IPS-20b (cell line): ENCODE measurements at regions not wholly inside any gene's neighbourhood (a gene's known extent, or its start where the extent isn't known, plus 50 kb on each side); places are given as distances from the start of the nearest gene placed in this dataset.
"Not testable (repeated sequence)": the region's sequence is repeated elsewhere in the genome, so short reads cannot be mapped to it uniquely, and the experiment has no call there.

ENCODE experiments used
- H3K27ac ChIP-seq: one replicate; pipeline ENCODE4 v1.5.1; 2013; ENCODE audit warnings: low read length
- H3K27me3 ChIP-seq: 2 replicates; pipeline ENCODE4 v1.6.1; 2013; ENCODE audit warnings: mild to moderate bottlenecking, low read length, inconsistent platforms; ENCODE audit not compliant: insufficient read depth
- H3K36me3 ChIP-seq: 2 replicates; pipeline ENCODE4 v1.6.1; 2013; ENCODE audit warnings: low read depth, mild to moderate bottlenecking, inconsistent platforms, low read length, moderate library complexity; ENCODE audit not compliant: insufficient read depth
- H3K4me1 ChIP-seq: 2 replicates; pipeline ENCODE4 v1.6.1; 2013; ENCODE audit warnings: mild to moderate bottlenecking, control low read depth, inconsistent platforms, low read length, moderate library complexity; ENCODE audit not compliant: insufficient read depth
- H3K4me3 ChIP-seq: 2 replicates; pipeline ENCODE4 v1.5.1; 2013; ENCODE audit warnings: mild to moderate bottlenecking, low read length, inconsistent platforms
- H3K9ac ChIP-seq: 2 replicates; pipeline ENCODE4 v1.6.1; 2013; ENCODE audit warnings: low read depth, mild to moderate bottlenecking, inconsistent platforms, low read length, moderate library complexity
- H3K9me3 ChIP-seq: 2 replicates; pipeline ENCODE4 v1.6.1; 2013; ENCODE audit warnings: mild to moderate bottlenecking, low read depth, low read length, inconsistent platforms; ENCODE audit not compliant: insufficient read depth

GRCh38 chr10:81213370-81213769 lies 661.6 kb upstream of the NRG3 start:
- Histone ChIP-seq H3K4me1 (no peaks in the 10 kb centered on the region), H3K36me3 (no peaks in the 10 kb centered on the region), H3K27ac (no peak overlapping the region), H3K4me3 (no peak overlapping the region), H3K27me3 (no peaks in the 10 kb centered on the region), H3K9ac (no peak overlapping the region), H3K9me3 (no peaks in the 10 kb centered on the region)

GRCh38 chr10:81215498-81215897 lies 659.5 kb upstream of the NRG3 start:
- Histone ChIP-seq H3K36me3 (no peaks in the 10 kb centered on the region), H3K27ac (no peak overlapping the region), H3K9ac (no peak overlapping the region), H3K27me3 (no peaks in the 10 kb centered on the region), H3K4me1 (no peaks in the 10 kb centered on the region), H3K9me3 (no peaks in the 10 kb centered on the region), H3K4me3 (no peak overlapping the region)

- H3K27ac ChIP-seq: no peak overlapping the region
- no peaks in the 10 kb centered on the region for H3K4me1 ChIP-seq
- H3K27me3 ChIP-seq: no peaks in the 10 kb centered on the region
These were observed 658.0 kb upstream of the NRG3 start for GRCh38 chr10:81216949-81217348.

GRCh38 chr10:81218307-81218706 lies 656.7 kb upstream of the NRG3 start:
- Histone ChIP-seq H3K4me3 (no peak overlapping the region), H3K4me1 (no peaks in the 10 kb centered on the region), H3K9ac (no peak overlapping the region), H3K36me3 (no peaks in the 10 kb centered on the region), H3K27me3 (no peaks in the 10 kb centered on the region), H3K27ac (no peak overlapping the region), H3K9me3 (no peaks in the 10 kb centered on the region)

More at GRCh38 chr10:81216949-81217348, 658.0 kb upstream of the NRG3 start:
- Histone ChIP-seq H3K9ac (no peak overlapping the region), H3K4me3 (no peak overlapping the region), H3K9me3 (no peaks in the 10 kb centered on the region), H3K36me3 (no peaks in the 10 kb centered on the region)

GRCh38 chr10:81219758-81220157 lies 655.2 kb upstream of the NRG3 start:
- no peaks in the 10 kb centered on the region for H3K9me3 ChIP-seq
- no peaks in the 10 kb centered on the region for H3K27me3 ChIP-seq
- no peaks in the 10 kb centered on the region for H3K4me1 ChIP-seq
- H3K27ac ChIP-seq: no peak overlapping the region
- H3K36me3 ChIP-seq: no peaks in the 10 kb centered on the region
- no peak overlapping the region for H3K4me3 ChIP-seq
- H3K9ac ChIP-seq: no peak overlapping the region

GRCh38 chr10:81248886-81249285 lies 626.1 kb upstream of the NRG3 start:
- no peaks in the 10 kb centered on the region for H3K9me3 ChIP-seq
- no peak overlapping the region for H3K27ac ChIP-seq

GRCh38 chr10:81251457-81252115 lies 623.4 kb upstream of the NRG3 start:
- Histone ChIP-seq H3K27ac (peak overlapping the region; percentile 59), H3K36me3 (no peaks in the 10 kb centered on the region), H3K4me3 (peak overlapping the region; percentile 47; the same call in 1 of the 2 replicates), H3K4me1 (peaks cover 13% of the 10 kb centered on the region; the same call in 1 of the 2 replicates), H3K27me3 (no peaks in the 10 kb centered on the region), H3K9me3 (no peaks in the 10 kb centered on the region), H3K9ac (peak overlapping the region; percentile 50)

More at GRCh38 chr10:81248886-81249285, 626.1 kb upstream of the NRG3 start:
- no peak overlapping the region for H3K9ac ChIP-seq
- no peaks in the 10 kb centered on the region for H3K27me3 ChIP-seq
- no peaks in the 10 kb centered on the region for H3K36me3 ChIP-seq
- no peak overlapping the region for H3K4me3 ChIP-seq
- H3K4me1 ChIP-seq: peaks cover 13% of the 10 kb centered on the region; the same call in 1 of the 2 replicates

- H3K9me3 ChIP-seq, H3K36me3 ChIP-seq, H3K4me3 ChIP-seq, H3K27ac ChIP-seq, H3K4me1 ChIP-seq, H3K9ac ChIP-seq, H3K27me3 ChIP-seq: not testable (repeated sequence)
These were observed 610.0 kb upstream of the NRG3 start for GRCh38 chr10:81264991-81265390.

- H3K36me3 ChIP-seq: no peaks in the 10 kb centered on the region
- H3K4me3 ChIP-seq: no peak overlapping the region
- no peak overlapping the region for H3K9ac ChIP-seq
- H3K27me3 ChIP-seq: no peaks in the 10 kb centered on the region
- H3K27ac ChIP-seq: no peak overlapping the region
- no peaks in the 10 kb centered on the region for H3K4me1 ChIP-seq
- H3K9me3 ChIP-seq: peaks cover 3% of the 10 kb centered on the region; the same call in 1 of the 2 replicates
These were observed 604.9 kb upstream of the NRG3 start for GRCh38 chr10:81270051-81270450.

- Histone ChIP-seq H3K4me1 (0 out of 2 replicates have a peak, but pooled peaks cover 3% of the 10 kb centered on the region), H3K27ac (no peak overlapping the region), H3K27me3 (no peaks in the 10 kb centered on the region), H3K36me3 (no peaks in the 10 kb centered on the region), H3K9ac (no peak overlapping the region), H3K4me3 (no peak overlapping the region), H3K9me3 (no peaks in the 10 kb centered on the region)
These were observed 594.2 kb upstream of the NRG3 start for GRCh38 chr10:81280497-81281479.

GRCh38 chr10:81288544-81288943 lies 586.5 kb upstream of the NRG3 start:
- H3K4me3 ChIP-seq: no peak overlapping the region
- no peaks in the 10 kb centered on the region for H3K36me3 ChIP-seq
- no peak overlapping the region for H3K9ac ChIP-seq
- no peaks in the 10 kb centered on the region for H3K9me3 ChIP-seq
- no peaks in the 10 kb centered on the region for H3K27me3 ChIP-seq
- H3K4me1 ChIP-seq: no peaks in the 10 kb centered on the region
- no peak overlapping the region for H3K27ac ChIP-seq

GRCh38 chr10:81297292-81297691 lies 577.7 kb upstream of the NRG3 start:
- Histone ChIP-seq H3K9ac (no peak overlapping the region), H3K9me3 (no peaks in the 10 kb centered on the region), H3K4me1 (no peaks in the 10 kb centered on the region), H3K36me3 (no peaks in the 10 kb centered on the region), H3K4me3 (no peak overlapping the region), H3K27me3 (no peaks in the 10 kb centered on the region), H3K27ac (no peak overlapping the region)
